SK-N-MC (cell line): ENCODE measurements at regions not wholly inside any gene's neighbourhood (a gene's known extent, or its start where the extent isn't known, plus 50 kb on each side); places are given as distances from the start of the nearest gene placed in this dataset.

Experiments
- DNase-seq: peaks from one replicate; pipeline ENCODE4 v3.0.0-alpha.2; 2011; ENCODE audit warnings: low read depth, low spot score
- H3K27ac ChIP-seq: fragments of 200-600 bp; sonication (generic); 2 replicates; pipeline ENCODE4 v1.5.1; 2016; ENCODE audit warnings: mixed run types
- H3K36me3 ChIP-seq: fragments of 200-600 bp; sonication (generic); 2 replicates; pipeline ENCODE4 v1.6.1; 2017; ENCODE audit warnings: antibody characterized with exemption, low read length, mixed read lengths; ENCODE audit not compliant: insufficient read depth
- H3K4me3 ChIP-seq: fragments of 200-600 bp; sonication (generic); 2 replicates; pipeline ENCODE4 v1.5.1; 2016
- H3K9ac ChIP-seq: fragments of 200-600 bp; sonication (generic); 2 replicates; pipeline ENCODE4 v1.8.0; 2017; ENCODE audit warnings: mixed run types, mixed read lengths; ENCODE audit not compliant: insufficient read length
- H3K9me3 ChIP-seq: fragments of 200-600 bp; sonication (generic); 2 replicates; pipeline ENCODE4 v1.6.1; 2017; ENCODE audit warnings: low read depth, mild to moderate bottlenecking, antibody characterized with exemption, low read length, moderate library complexity, mixed read lengths
- EZH2 ChIP-seq: fragments of 200-600 bp; sonication (generic); IDR thresholded peaks from one replicate; pipeline ENCODE4 v1.6.1; 2017; ENCODE audit warnings: antibody characterized with exemption
- FOXP2 ChIP-seq: optimal IDR thresholded peaks from 2 replicates; pipeline ENCODE3; 2011; ENCODE audit warnings: mild to moderate bottlenecking, moderate library complexity; ENCODE audit not compliant: insufficient read depth; ENCODE audit errors: extremely low read length, control extremely low read depth
- POLR2AphosphoS5 ChIP-seq: IDR thresholded peaks from 2 replicates; pipeline ENCODE4 v1.6.1; 2012; ENCODE audit warnings: mild to moderate bottlenecking, low read depth, low read length, borderline replicate concordance

GRCh38 chr9:71567890-71568289, 200.4 kb downstream of the CEMIP2 start:
- no peaks in the 10 kb centered on the region for H3K9me3 ChIP-seq
- H3K27ac ChIP-seq = no peak overlapping the region
- H3K9ac ChIP-seq = no peak overlapping the region
- no peaks in the 10 kb centered on the region for H3K36me3 ChIP-seq
- no peak for TF ChIP-seq FOXP2
- no peak for TF ChIP-seq POLR2AphosphoS5
- TF ChIP-seq EZH2 = no peak
- DNase-seq = no peak
- H3K4me3 ChIP-seq = no peak overlapping the region

DNA sequence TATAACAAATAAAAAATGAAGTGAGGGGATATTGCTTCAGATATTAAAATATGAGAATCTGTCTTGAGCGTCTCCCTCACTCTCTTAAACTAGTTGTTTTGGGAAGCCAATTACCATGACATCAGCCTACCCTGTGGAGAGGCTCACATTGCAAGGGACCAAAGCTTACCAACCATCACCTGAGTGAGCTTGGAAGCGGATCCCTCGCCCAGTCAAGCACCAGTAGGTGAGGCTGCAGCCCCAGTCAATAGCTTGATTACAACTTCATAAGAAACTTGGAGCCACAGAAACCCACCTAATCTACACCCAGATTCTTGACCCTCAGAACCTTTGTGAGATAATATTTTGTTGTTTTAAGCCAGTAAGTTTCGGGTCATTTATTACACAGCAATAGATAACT, 206.2 kb downstream of the CEMIP2 start:
- Histone ChIP-seq H3K9ac (no peak overlapping the region), H3K36me3 (no peaks in the 10 kb centered on the region), H3K9me3 (no peaks in the 10 kb centered on the region), H3K4me3 (no peak overlapping the region), H3K27ac (no peak overlapping the region)
- no peak for DNase-seq
- TF ChIP-seq FOXP2 (no peak), POLR2AphosphoS5 (no peak), EZH2 (no peak)

DNA sequence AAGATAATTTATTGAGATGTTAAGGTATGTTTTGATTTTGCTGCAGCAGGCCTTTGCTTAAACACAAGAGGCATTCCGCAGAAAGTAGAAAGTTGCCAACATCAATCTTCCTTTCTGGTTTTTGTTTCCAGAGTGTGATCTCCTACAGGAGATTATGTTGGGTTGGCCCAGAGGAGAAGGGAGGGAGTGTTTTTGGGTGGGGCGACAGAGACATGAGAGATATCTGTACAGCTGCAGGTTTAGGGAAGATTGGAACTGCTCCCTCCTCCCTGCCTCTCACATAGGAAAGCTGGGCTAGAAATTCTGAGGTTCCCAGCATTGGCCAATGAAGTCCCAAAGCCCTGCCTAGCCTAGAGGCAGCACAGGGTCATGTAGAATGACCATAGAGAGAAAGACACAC, 211.0 kb downstream of the CEMIP2 start:
- Histone ChIP-seq H3K4me3 (no peak overlapping the region), H3K9me3 (no peaks in the 10 kb centered on the region), H3K36me3 (no peaks in the 10 kb centered on the region), H3K9ac (no peak overlapping the region), H3K27ac (no peak overlapping the region)
- TF ChIP-seq FOXP2 = no peak
- no peak for TF ChIP-seq EZH2
- no peak for TF ChIP-seq POLR2AphosphoS5
- no peak for DNase-seq

- no peaks in the 10 kb centered on the region for H3K36me3 ChIP-seq
- TF ChIP-seq FOXP2 = no peak
- no peak for TF ChIP-seq EZH2
- no peak for TF ChIP-seq POLR2AphosphoS5
- no peak for DNase-seq
- H3K27ac ChIP-seq = no peak overlapping the region
- no peaks in the 10 kb centered on the region for H3K9me3 ChIP-seq
- H3K4me3 ChIP-seq = no peak overlapping the region
- H3K9ac ChIP-seq = no peak overlapping the region
Measured at GRCh38 chr9:71552480-71552879, 215.8 kb downstream of the CEMIP2 start.

GRCh38 chr9:71549023-71549422, 219.3 kb downstream of the CEMIP2 start:
- Histone ChIP-seq H3K9ac (no peak overlapping the region), H3K4me3 (no peak overlapping the region), H3K36me3 (no peaks in the 10 kb centered on the region), H3K27ac (no peak overlapping the region), H3K9me3 (no peaks in the 10 kb centered on the region)
- DNase-seq = no peak
- TF ChIP-seq POLR2AphosphoS5 (no peak), FOXP2 (no peak), EZH2 (no peak)

DNA sequence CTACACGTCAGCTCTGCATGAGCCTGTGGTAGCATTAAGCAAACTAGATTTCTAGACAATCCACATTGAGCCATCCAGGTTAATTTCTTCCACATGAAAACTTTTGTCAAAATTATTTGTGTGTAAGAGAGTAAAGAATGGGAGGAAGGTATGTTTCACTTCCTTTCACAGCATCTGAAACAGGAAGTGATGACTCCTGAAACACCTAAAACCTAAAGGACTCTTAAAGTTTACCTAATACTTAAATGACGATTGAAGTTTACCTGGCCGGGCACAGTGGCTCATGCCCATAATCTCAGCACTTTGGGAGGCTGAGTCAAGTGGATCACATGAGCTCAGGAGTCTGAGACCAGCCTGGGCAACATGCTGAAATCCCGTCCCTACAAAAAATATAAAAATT, 223.8 kb downstream of the CEMIP2 start:
- Histone ChIP-seq H3K9me3 (no peaks in the 10 kb centered on the region), H3K27ac (no peak overlapping the region), H3K9ac (no peak overlapping the region), H3K36me3 (no peaks in the 10 kb centered on the region), H3K4me3 (no peak overlapping the region)
- TF ChIP-seq EZH2 = no peak
- TF ChIP-seq FOXP2 = no peak
- TF ChIP-seq POLR2AphosphoS5 = no peak
- DNase-seq = no peak

DNA sequence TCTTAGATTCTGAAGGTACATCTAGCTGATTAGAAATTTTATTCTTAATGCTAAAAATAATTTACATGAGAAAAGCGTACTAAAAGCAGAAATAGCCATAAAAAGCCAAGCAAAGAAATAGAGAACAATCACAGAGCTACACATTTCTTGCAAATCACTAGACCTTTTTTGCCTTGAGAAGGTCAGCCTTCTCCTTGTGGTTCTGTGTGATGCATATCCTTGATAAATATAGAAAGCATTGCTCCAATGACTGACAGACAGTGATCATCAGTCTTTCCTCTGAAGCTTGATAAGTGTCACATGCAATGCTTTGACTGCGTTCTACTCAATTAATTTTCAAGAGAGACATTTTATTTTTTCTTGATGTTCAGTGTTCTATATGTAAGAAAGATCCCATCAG, 226.9 kb downstream of the CEMIP2 start:
- TF ChIP-seq POLR2AphosphoS5 (no peak), EZH2 (no peak)
- no peak overlapping the region for H3K9ac ChIP-seq
- no peaks in the 10 kb centered on the region for H3K36me3 ChIP-seq
- no peak overlapping the region for H3K4me3 ChIP-seq
- DNase-seq = no peak
- H3K9me3 ChIP-seq = no peaks in the 10 kb centered on the region
- H3K27ac ChIP-seq = no peak overlapping the region

DNA sequence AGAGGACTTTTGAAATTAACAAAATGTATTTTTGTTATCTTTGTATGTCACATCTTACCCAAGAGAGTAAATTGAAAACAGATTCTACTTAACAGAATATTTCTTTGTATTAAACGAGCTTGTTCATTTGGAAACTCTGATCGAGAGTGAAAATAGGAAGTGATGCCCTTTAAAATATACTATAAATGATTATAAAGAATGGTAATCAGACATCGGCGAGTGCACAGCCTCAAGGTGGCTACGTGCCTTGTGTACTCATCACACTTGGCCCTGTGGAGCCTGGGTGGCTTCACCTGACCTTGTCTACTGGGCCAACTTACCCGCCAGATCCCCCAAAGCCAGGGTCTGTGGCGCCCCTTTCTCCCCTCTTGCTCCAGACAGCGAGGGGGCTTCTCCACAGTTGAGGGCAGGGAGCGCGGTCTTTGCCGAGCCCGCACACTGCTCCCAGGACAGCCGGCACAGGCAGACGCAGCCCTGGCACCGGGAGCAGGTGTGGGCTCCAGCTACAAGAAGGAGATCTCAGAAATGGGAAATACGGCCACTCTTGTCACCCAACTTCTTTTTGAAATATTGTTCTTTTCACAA, 243.2 kb downstream of the CEMIP2 start:
- Histone ChIP-seq H3K36me3 (no peaks in the 10 kb centered on the region), H3K9ac (no peak overlapping the region), H3K27ac (no peak overlapping the region), H3K4me3 (no peak overlapping the region), H3K9me3 (no peaks in the 10 kb centered on the region)
- DNase-seq = no peak
- no peak for TF ChIP-seq FOXP2
- no peak for TF ChIP-seq EZH2
- TF ChIP-seq POLR2AphosphoS5 = no peak

- H3K9me3 ChIP-seq = no peaks in the 10 kb centered on the region
- no peak overlapping the region for H3K27ac ChIP-seq
- no peak overlapping the region for H3K4me3 ChIP-seq
- no peak for DNase-seq
- no peaks in the 10 kb centered on the region for H3K36me3 ChIP-seq
- H3K9ac ChIP-seq = no peak overlapping the region
- TF ChIP-seq EZH2 (no peak), POLR2AphosphoS5 (no peak), FOXP2 (no peak)
Measured at GRCh38 chr9:71524516-71524915, 243.8 kb downstream of the CEMIP2 start.
